Activated T-cell treated with anti-CD3 and anti-CD28 coated beads for 24 hours (primary cell): ENCODE measurements at regions not wholly inside any gene's neighbourhood (a gene's known extent, or its start where the extent isn't known, plus 50 kb on each side); places are given as distances from the start of the nearest gene placed in this dataset.
"Not testable (repeated sequence)": the region's sequence is repeated elsewhere in the genome, so short reads cannot be mapped to it uniquely, and the experiment has no call there.

Source experiments
- DNase-seq: peaks from one replicate; pipeline ENCODE4 v3.0.0-alpha.2; 2020; ENCODE audit warnings: low read depth

GRCh38 chr2:83969085-83969484, 490.0 kb downstream of the SUCLG1 start:
- no peak for DNase-seq

DNA sequence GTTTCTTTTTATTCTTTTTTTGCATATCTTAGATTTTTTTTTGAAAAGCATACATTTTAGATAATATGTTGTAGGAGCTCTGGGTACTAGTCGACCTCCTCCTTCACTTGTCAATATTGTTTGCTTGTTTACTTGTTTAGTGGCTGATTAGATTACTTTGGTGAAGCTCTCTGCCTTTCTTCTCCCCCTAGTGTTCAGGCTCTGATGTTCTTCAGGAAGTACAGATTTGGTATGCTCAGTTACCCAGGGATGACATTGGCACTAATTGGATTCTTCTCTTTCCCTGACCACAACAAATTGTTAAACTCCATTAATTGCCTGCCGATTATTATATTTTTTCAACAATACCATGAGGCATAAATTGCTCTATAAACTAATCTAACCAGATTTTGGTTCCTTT, 491.2 kb downstream of the SUCLG1 start:
- no peak for DNase-seq

GRCh38 chr2:83966946-83967345, 492.1 kb downstream of the SUCLG1 start:
- DNase-seq, result not testable (repeated sequence)

GRCh38 chr2:83961512-83961911, 497.6 kb downstream of the SUCLG1 start:
- no peak for DNase-seq

- DNase-seq, result no peak
Observed at GRCh38 chr2:83960371-83960770, 498.7 kb downstream of the SUCLG1 start.

DNA sequence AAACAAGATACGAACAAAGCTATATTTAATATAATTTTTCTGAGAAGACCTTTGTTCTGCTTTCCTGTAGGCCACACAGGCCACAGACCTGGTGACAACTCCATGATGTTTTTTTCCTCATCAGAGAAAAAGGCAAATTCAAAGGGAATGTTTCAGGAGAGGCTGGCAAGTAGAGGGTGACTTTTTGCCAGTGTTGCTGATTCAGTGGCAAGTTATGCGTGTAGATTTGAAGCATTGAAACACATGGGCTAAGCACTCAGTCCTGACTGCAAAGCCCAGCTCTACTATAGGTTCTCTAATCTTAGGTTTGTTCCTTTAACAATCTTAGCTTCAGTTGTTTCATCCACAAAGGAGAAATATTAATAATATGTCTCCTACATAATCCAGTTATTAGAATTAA, 499.8 kb downstream of the SUCLG1 start:
- no peak for DNase-seq

DNA sequence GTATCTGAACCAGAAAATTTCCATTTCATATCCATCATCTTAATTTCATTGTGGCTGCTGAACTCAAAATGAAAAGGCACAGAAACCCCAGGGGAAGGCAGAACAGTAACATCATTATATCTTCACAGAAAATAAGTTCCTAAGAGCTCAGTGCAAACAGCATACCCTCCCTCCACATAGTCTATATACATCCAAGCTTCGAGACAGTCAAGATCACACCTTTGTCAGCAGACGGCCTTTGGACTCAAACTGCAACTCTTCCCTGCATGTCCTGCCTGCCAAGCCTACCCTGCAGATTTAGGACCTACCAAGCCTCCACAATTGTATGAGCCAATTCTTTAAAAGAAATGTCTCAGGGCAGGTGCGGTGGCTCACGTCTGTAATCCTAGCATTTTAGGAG, 502.1 kb downstream of the SUCLG1 start:
- no peak for DNase-seq

DNA sequence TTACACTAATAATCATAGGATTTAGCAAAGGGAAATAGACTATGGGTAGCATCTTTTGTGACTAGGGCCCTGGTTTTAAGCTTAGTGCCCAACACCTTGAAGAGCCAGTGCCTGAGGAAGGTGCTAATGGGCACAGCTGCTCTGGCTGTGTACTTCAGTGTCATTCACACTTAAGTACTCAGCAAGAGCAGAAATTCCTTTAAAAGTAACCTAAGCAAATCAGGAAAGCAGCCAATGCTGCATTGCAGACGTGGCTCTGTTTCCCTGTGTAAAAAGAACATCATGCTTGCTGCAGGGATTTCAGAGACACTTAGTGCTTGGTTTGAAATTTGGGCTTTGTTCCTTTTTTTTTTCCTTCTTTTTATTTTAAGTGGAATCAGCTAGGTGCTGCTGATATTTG, 505.4 kb downstream of the SUCLG1 start:
- DNase-seq, result no peak

DNA sequence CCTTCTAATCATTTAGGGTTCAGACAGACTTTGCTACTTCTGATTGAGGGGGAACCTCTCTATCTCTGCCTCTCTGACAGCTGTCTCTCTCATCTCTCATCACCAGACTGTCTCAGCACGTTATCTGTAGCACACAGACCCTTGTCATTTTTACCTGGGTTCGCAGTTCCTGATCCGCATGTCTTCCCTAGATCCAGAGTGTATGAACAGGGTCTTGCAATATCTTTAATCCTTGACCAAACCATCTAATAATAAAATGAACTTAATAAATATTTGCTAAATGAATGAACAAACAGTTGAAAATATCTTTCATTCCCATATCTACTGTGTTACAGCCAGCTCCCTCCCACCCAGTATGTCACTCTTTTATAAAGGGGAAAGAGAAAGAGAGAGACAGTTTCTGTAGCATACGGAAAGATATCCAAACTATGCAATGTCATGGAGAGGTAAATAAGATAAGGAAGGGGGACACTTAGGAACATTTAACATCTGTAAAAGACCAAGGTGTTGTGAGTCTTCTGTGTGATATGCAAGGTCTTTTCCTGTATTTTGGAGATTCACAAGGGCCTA, 507.6 kb downstream of the SUCLG1 start:
- DNase-seq, result no peak

- DNase-seq, result no peak
Observed at GRCh38 chr2:83949361-83949760, 509.7 kb downstream of the SUCLG1 start.

GRCh38 chr2:83944191-83944590, 514.9 kb downstream of the SUCLG1 start:
- no peak for DNase-seq

DNA sequence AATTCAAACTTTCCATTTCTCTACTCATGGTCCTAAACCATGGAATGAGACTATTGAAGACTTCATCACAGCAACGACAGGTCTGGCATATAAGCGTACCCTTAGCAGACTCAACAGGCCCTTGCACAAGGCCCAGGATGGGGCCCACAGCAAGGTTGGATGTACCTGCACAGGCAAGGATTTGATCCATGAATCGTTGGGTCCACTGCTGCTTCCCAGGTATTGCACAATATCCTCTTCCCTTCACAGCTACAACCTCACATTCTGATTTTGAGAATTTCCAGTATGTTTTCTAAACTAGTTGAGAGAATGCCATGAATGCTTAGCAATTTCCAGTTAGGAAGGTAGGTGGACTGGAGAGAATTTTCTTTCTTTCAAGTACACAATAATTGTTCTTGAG, 515.8 kb downstream of the SUCLG1 start:
- DNase-seq, result no peak

GRCh38 chr2:83941886-83942285, 517.2 kb downstream of the SUCLG1 start:
- DNase-seq, result no peak

- no peak for DNase-seq
Observed at GRCh38 chr2:83933749-83934148, 525.3 kb downstream of the SUCLG1 start.

DNA sequence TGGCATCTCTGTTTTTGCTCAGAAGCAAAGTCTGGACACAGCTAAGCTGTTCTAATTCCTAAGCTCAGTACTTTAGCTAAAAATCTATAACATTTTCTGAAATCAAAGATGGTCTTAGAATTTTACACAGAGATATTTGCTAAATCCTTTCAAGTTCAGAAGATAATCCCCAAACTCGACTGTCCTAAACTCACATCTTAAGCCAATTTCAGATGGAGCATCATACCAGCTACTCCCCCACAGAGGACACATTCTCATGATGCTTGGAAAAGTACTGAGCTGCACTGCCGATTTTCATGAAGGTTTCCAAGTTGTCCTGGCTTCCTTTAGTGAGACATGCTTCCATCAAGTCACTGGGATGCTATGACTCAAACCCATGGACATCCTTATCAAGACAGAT, 535.5 kb downstream of the SUCLG1 start:
- DNase-seq, result no peak

DNA sequence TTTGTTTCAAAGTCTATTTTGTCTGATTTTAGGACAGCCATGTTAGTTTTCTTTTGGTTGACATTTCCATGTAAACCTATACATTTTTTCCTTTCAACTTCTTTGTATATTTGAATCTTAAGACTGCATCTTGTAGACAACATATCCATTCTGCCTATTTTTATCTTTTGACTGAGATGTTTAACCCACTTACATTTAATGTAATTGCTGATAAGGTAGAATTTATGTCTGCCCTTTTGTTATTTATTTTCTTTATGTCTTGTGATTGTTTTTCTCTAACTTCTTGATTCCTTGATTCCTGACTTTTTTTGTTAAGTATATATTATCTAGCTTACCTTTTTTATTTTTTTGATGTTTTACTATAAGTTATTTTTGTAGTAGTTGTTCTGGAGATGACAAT, 542.5 kb downstream of the SUCLG1 start:
- DNase-seq, result no peak

GRCh38 chr2:83915381-83915780, 543.7 kb downstream of the SUCLG1 start:
- no peak for DNase-seq

DNA sequence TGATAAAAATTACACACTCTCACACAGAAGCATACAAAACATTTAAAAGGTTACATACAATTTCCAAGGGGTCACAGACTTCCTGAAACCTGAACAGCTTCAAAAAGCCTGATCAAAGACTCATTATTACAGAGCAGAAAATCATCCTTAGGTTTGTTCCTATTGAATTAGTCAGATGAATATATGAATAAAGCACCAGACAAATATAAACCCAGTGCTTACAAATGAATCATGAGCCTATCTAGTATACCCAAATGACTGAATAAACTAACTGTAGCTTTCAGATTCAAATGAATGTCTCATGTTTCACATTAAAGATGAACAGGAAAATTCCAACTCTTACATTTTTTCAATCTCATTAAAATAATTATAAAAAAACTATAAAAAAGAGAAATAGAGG, 550.3 kb downstream of the SUCLG1 start:
- no peak for DNase-seq

GRCh38 chr2:83901317-83901716, 557.8 kb downstream of the SUCLG1 start:
- DNase-seq, result no peak

- no peak for DNase-seq
Observed at GRCh38 chr2:83900862-83901261, 558.2 kb downstream of the SUCLG1 start.

DNA sequence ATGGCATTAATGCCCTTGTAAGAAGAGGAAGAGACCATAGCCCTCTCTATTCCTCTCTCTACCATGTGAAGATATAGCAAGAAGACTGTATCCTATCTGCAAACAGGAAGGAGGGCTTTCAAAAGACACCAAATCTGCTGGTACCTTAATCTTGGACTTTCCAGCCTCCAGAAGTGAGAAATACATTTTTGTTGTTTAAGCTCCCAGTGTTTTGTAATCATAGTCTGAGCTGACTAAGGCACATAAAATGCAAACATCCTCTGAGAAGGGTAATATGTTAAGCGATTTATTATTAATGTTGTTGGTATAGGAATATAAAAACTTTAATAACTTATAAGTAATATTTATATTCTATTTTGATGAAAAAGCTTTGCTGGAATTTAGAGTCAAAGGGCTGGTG, 559.8 kb downstream of the SUCLG1 start:
- no peak for DNase-seq

DNA sequence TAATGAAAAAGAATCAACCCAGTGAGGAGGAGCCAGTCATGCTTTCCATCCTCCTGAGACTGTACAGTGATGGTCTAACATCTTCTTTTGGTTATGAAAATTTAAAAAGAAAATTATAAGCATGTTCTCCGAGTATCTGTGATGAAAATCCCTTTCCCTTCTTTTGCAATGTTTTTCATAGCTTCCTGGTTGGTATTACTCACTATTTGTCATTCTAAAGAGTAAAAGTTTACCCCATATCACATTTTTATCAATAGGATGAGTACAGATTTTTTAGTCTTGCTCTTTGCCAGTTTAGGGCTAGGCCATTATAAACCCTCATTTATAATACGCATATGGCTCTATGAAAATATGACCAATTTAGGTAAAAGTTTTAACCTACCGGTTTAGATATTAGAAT, 564.1 kb downstream of the SUCLG1 start:
- DNase-seq, result no peak

GRCh38 chr2:83887757-83888156, 571.3 kb downstream of the SUCLG1 start:
- DNase-seq, result no peak

- DNase-seq, result no peak
Observed at GRCh38 chr2:83879127-83879526, 580.0 kb downstream of the SUCLG1 start.

- DNase-seq, result not testable (repeated sequence)
Observed at GRCh38 chr2:83877261-83877660, 581.8 kb downstream of the SUCLG1 start.
